Panc1 (cell line): ENCODE measurements at regions not wholly inside any gene's neighbourhood (a gene's known extent, or its start where the extent isn't known, plus 50 kb on each side); places are given as distances from the start of the nearest gene placed in this dataset.

ENCODE experiments used
- ATAC-seq: fragments of 200-7000 bp; cut with Tn5 transposase; 2 replicates; pipeline ENCODE4 v1.9.1; 2020; ENCODE audit warnings: mild to moderate bottlenecking, moderate library complexity
- BruUV-seq: library from RNA; stranded (reverse); fragments of 400-500 nt; replicated peaks from 2 replicates; lab custom pipeline; 2021; lab: Mats Ljungman, UMichigan
- CTCF ChIA-PET: fragments of 300-600 bp; sonication (Branson Sonifier 250); formaldehyde crosslinking; loops from one replicate; lab custom pipeline; 2022; ENCODE audit warnings: antibody characterized with exemption; lab: Charles Lee
- POLR2A ChIA-PET: fragments of 300-600 bp; sonication (Branson Sonifier 250); formaldehyde crosslinking; loops from one replicate; lab custom pipeline; 2022; ENCODE audit warnings: antibody characterized with exemption; lab: Charles Lee
- DNase-seq: peaks from one replicate; pipeline ENCODE4 v3.0.0-alpha.2; 2010; ENCODE audit warnings: low read depth, low spot score
- H3K27ac ChIP-seq: 2 replicates; pipeline ENCODE4 v1.5.1; 2011; ENCODE audit warnings: mild to moderate bottlenecking, low read length, inconsistent platforms
- H3K27me3 ChIP-seq: fragments of 200-500 bp; sonication (Bioruptor generic); 2 replicates; pipeline ENCODE4 v1.6.0; 2014; ENCODE audit warnings: low read length, inconsistent platforms; ENCODE audit not compliant: control insufficient read depth, insufficient read depth
- H3K36me3 ChIP-seq: fragments of 200-500 bp; sonication (Bioruptor generic); 2 replicates; pipeline ENCODE4 v1.5.1; 2014; ENCODE audit warnings: inconsistent platforms, mild to moderate bottlenecking, low read length, moderate library complexity; ENCODE audit not compliant: control insufficient read depth, insufficient read depth
- H3K4me1 ChIP-seq: 2 replicates; pipeline ENCODE4 v1.5.1; 2011; ENCODE audit warnings: inconsistent platforms, mild to moderate bottlenecking, low read length, moderate library complexity; ENCODE audit not compliant: control insufficient read depth, insufficient read depth
- H3K4me3 ChIP-seq, 2 experiments: 2 replicates each; pipeline ENCODE4 v1.5.1; 2011 to 2012; ENCODE audit warnings: low read depth in 2 of 2, low read length in 2 of 2, mild to moderate bottlenecking in 2 of 2, inconsistent platforms in 1 of 2, moderate library complexity in 1 of 2
- H3K9me3 ChIP-seq: fragments of 200-500 bp; sonication (Bioruptor generic); 2 replicates; pipeline ENCODE4 v1.5.1; 2014; ENCODE audit warnings: low read depth, mild to moderate bottlenecking, inconsistent platforms, low read length, moderate library complexity; ENCODE audit not compliant: control insufficient read depth, insufficient read depth
- CTCF ChIP-seq: fragments of 450-650 bp; IDR thresholded peaks from 2 replicates; pipeline ENCODE4 v1.5.1; 2017; ENCODE audit warnings: mild to moderate bottlenecking
- POLR2AphosphoS5 ChIP-seq: IDR thresholded peaks from 2 replicates; pipeline ENCODE4 v1.6.1; 2012; ENCODE audit warnings: mild to moderate bottlenecking, low read depth, low read length, moderate library complexity
- REST ChIP-seq, 2 experiments: IDR thresholded peaks; 2 replicates each; pipeline ENCODE4 v1.6.1; 2011 to 2012; ENCODE audit warnings: low read depth in 2 of 2, control low read depth in 1 of 2, low read length in 1 of 2, mild to moderate bottlenecking in 1 of 2, moderate library complexity in 1 of 2; ENCODE audit not compliant: insufficient read depth in 1 of 2
- SIN3A ChIP-seq: IDR thresholded peaks from 2 replicates; pipeline ENCODE4 v1.6.1; 2012; ENCODE audit warnings: low read depth, mild to moderate bottlenecking, low read length, moderate library complexity, borderline replicate concordance; ENCODE audit not compliant: insufficient read depth
- TCF7L2 ChIP-seq: IDR thresholded peaks from 2 replicates; pipeline ENCODE4 v1.6.1; 2011; ENCODE audit warnings: mild to moderate bottlenecking, low read depth, low read length, inconsistent platforms
- in situ Hi-C: cut with HindIII; loops from 2 replicates; pipeline ENCODE4 v1.10.0; 2016; ENCODE audit warnings: low sequenced_read_pairs, low pct_unique_long_range_greater_than_20kb
- intact Hi-C: fragments of 100-400 bp; cut with micrococcal nuclease; formaldehyde crosslinking; loops from one replicate; pipeline ENCODE4 v1.10.0; 2022; ENCODE audit not compliant: unreplicated experiment

- H3K36me3 ChIP-seq = no peaks in the 10 kb centered on the region
- H3K27me3 ChIP-seq = no peaks in the 10 kb centered on the region
- DNase-seq (no peak), ATAC-seq (no peak)
- TF ChIP-seq REST (IDR thresholded peaks at IDR 0.05; ENCODE audit: insufficient read depth in 1 of 2, low read depth in 2 of 2, low read length in 1 of 2) = no peak
- TF ChIP-seq POLR2AphosphoS5 = no peak
- no peak for TF ChIP-seq SIN3A
- no peak for TF ChIP-seq TCF7L2
- ChIA-PET CTCF (no interaction called here), POLR2A (interaction anchor here (0.6 kb wide), 1 partner anchor 11 kb away, joined by 3 read pairs; no protein-coding TSS in a partner anchor)
- no peaks in the 10 kb centered on the region for H3K4me1 ChIP-seq
- BruUV-seq = no TSS peak
- H3K9me3 ChIP-seq = no peaks in the 10 kb centered on the region
- in situ Hi-C loops = no loop called here
- H3K4me3 ChIP-seq = no peak overlapping the region
- intact Hi-C loops = no loop called here
- no peak overlapping the region for H3K27ac ChIP-seq
Measured at GRCh38 chr4:177232473-177232872, 77.2 kb upstream of the NEIL3 start.

GRCh38 chr4:177235026-177235425 lies 74.6 kb upstream of the NEIL3 start:
- intact Hi-C loops (no loop called here), in situ Hi-C loops (no loop called here)
- no peak for TF ChIP-seq TCF7L2
- no peak for TF ChIP-seq POLR2AphosphoS5
- TF ChIP-seq REST (IDR thresholded peaks at IDR 0.05; ENCODE audit: insufficient read depth in 1 of 2, low read depth in 2 of 2, low read length in 1 of 2) = no peak
- TF ChIP-seq SIN3A = no peak
- TF ChIP-seq CTCF = no peak
- no TSS peak for BruUV-seq
- H3K27me3 ChIP-seq = no peaks in the 10 kb centered on the region
- no peak overlapping the region for H3K27ac ChIP-seq
- ChIA-PET POLR2A (no interaction called here), CTCF (no interaction called here)
- H3K4me1 ChIP-seq = no peaks in the 10 kb centered on the region
- no peak overlapping the region for H3K4me3 ChIP-seq
- no peak for ATAC-seq
- H3K36me3 ChIP-seq = no peaks in the 10 kb centered on the region
- DNase-seq = no peak
- no peaks in the 10 kb centered on the region for H3K9me3 ChIP-seq
